GM12878 (cell line): ENCODE measurements at regions not wholly inside any gene's neighbourhood (a gene's known extent, or its start where the extent isn't known, plus 50 kb on each side); places are given as distances from the start of the nearest gene placed in this dataset.

Source experiments
- ATAC-seq: fragments of 200-7000 bp; cut with Tn5 transposase; 3 replicates; pipeline ENCODE4 v1.9.1; 2020; ENCODE audit warnings: mild to moderate bottlenecking, moderate library complexity
- BruUV-seq: library from RNA; stranded (reverse); fragments of 400-500 nt; replicated peaks from 2 replicates; lab custom pipeline; 2021; lab: Mats Ljungman, UMichigan
- CTCF ChIA-PET: fragments of 300-600 bp; sonication (Branson Sonifier 250); formaldehyde crosslinking; extraction: SDS; loops from one replicate; lab custom pipeline; 2021; ENCODE audit warnings: inconsistent platforms; lab: Yijun Ruan, JAX
- POLR2A ChIA-PET: fragments of 350-600 bp; formaldehyde crosslinking; extraction: SDS; loops from one replicate; lab custom pipeline; 2021; ENCODE audit warnings: inconsistent platforms; lab: Charles Lee
- RAD21 ChIA-PET: fragments of 300-600 bp; sonication (Branson Sonifier 250); formaldehyde crosslinking; loops from one replicate; lab custom pipeline; 2023; ENCODE audit warnings: antibody characterized with exemption; ENCODE audit not compliant: unreplicated experiment; lab: Charles Lee
- SMC1A ChIA-PET: fragments of 300-600 bp; sonication (Branson Sonifier 250); formaldehyde crosslinking; loops from one replicate; lab custom pipeline; 2023; ENCODE audit not compliant: unreplicated experiment, uncharacterized antibody; lab: Charles Lee
- DNase-seq: peaks from one replicate; pipeline ENCODE4 v3.0.0-alpha.2; 2011; ENCODE audit warnings: low read depth, low spot score
- FAIRE-seq: peaks from 3 replicates; lab custom pipeline; 2011; peaks lifted over from hg19 to GRCh38; lab: Jason Lieb, UNC
- H2AFZ ChIP-seq: 2 replicates; pipeline ENCODE4 v1.6.0; 2011; ENCODE audit warnings: low read depth, low read length, control low read depth; ENCODE audit not compliant: control insufficient read depth
- H3K27ac ChIP-seq: 2 replicates; pipeline ENCODE4 v1.5.1; 2011; ENCODE audit warnings: control low read depth; ENCODE audit not compliant: control insufficient read depth, insufficient read depth
- H3K27me3 ChIP-seq, 2 experiments: replicated peaks in 1 of 2; 2 replicates each; pipeline versions ENCODE4 v1.6.0 to v1.6.1; 2011; ENCODE audit warnings: low read length in 1 of 2; ENCODE audit not compliant: control insufficient read depth in 2 of 2, insufficient read depth in 2 of 2
- H3K36me3 ChIP-seq, 2 experiments: 2 replicates each; pipeline ENCODE4 v1.5.1; 2011; ENCODE audit warnings: low read length in 1 of 2; ENCODE audit not compliant: control insufficient read depth in 2 of 2, insufficient read depth in 2 of 2
- H3K4me1 ChIP-seq: 2 replicates; pipeline ENCODE4 v1.6.1; 2011; ENCODE audit warnings: mild to moderate bottlenecking, low read length, moderate library complexity, mixed read lengths; ENCODE audit not compliant: control insufficient read depth, insufficient read depth
- H3K4me2 ChIP-seq: 2 replicates; pipeline ENCODE4 v1.6.0; 2011; ENCODE audit warnings: control low read depth; ENCODE audit not compliant: control insufficient read depth, insufficient read depth
- H3K4me3 ChIP-seq: fragments of 200-600 bp; sonication (generic); 2 replicates; pipeline ENCODE4 v1.5.1; 2016
- H3K79me2 ChIP-seq: 2 replicates; pipeline ENCODE4 v1.6.0; 2011; ENCODE audit warnings: low read length; ENCODE audit not compliant: control insufficient read depth, insufficient read depth
- H3K9ac ChIP-seq: 2 replicates; pipeline ENCODE4 v1.8.0; 2011; ENCODE audit warnings: low read length, control low read depth, mixed read lengths; ENCODE audit not compliant: control insufficient read depth, insufficient read depth
- H3K9me3 ChIP-seq: replicated peaks from 3 replicates; pipeline ENCODE4 v1.5.1; 2011; ENCODE audit warnings: mild to moderate bottlenecking, low read length; ENCODE audit not compliant: control insufficient read depth, insufficient read depth
- H4K20me1 ChIP-seq: 2 replicates; pipeline ENCODE4 v1.6.0; 2011; ENCODE audit not compliant: control insufficient read depth, insufficient read depth
- CBX5 ChIP-seq: sonication (generic); IDR thresholded peaks from 2 replicates; pipeline ENCODE4 v1.6.1; 2016; ENCODE audit warnings: low read depth, moderate library complexity, mild to moderate bottlenecking, inconsistent platforms
- CREM ChIP-seq: IDR thresholded peaks from 2 replicates; pipeline ENCODE4 v1.6.1; 2014; ENCODE audit warnings: antibody characterized with exemption, low read depth
- IKZF1 ChIP-seq: fragments of 450-650 bp; conservative IDR thresholded peaks from 2 replicates; pipeline ENCODE4 v1.6.1; 2017; ENCODE audit warnings: antibody characterized with exemption, mild to moderate bottlenecking
- SIN3A ChIP-seq: IDR thresholded peaks from 2 replicates; pipeline ENCODE4 v1.6.1; 2012; ENCODE audit warnings: low read depth, low read length, improper control_type of control experiment
- SMARCA5 ChIP-seq: fragments of 450-650 bp; IDR thresholded peaks from 2 replicates; pipeline ENCODE4 v1.6.1; 2017; ENCODE audit warnings: mild to moderate bottlenecking
- SRF ChIP-seq, 2 experiments: IDR thresholded peaks; 2 replicates each; pipeline ENCODE4 v1.6.1; 2011; ENCODE audit warnings: low read depth in 2 of 2, low read length in 2 of 2, mild to moderate bottlenecking in 1 of 2, moderate library complexity in 1 of 2
- TCF3 ChIP-seq: IDR thresholded peaks from 2 replicates; pipeline ENCODE4 v1.6.1; 2012; ENCODE audit warnings: low read depth, mild to moderate bottlenecking, low read length, borderline replicate concordance; ENCODE audit not compliant: insufficient read depth
- YBX1 ChIP-seq: fragments of 450-650 bp; IDR thresholded peaks from 2 replicates; pipeline ENCODE4 v1.6.1; 2016; ENCODE audit warnings: antibody characterized with exemption
- ZBTB4 ChIP-seq: fragments of 450-650 bp; formaldehyde crosslinking; IDR thresholded peaks from 2 replicates; pipeline ENCODE4 v1.4.0; 2022; ENCODE audit warnings: mild to moderate bottlenecking, moderate library complexity
- ZZZ3 ChIP-seq: IDR thresholded peaks from 2 replicates; pipeline ENCODE4 v1.6.1; 2011; ENCODE audit warnings: low read depth; ENCODE audit not compliant: control insufficient read depth, insufficient read length
- WGBS: methylation state at CpG from one replicate; pipeline ENCODE4 v1.1.6; 2016; ENCODE audit warnings: low lambda C conversion rate; ENCODE audit not compliant: insufficient replicate concordance, insufficient coverage; ENCODE audit errors: missing lambda C conversion rate; 5-methylcytosine and 5-hydroxymethylcytosine counted together
- in situ Hi-C: fragments of 300-500 bp; cut with MboI; formaldehyde crosslinking; loops from 9 replicates; pipeline ENCODE4 v1.14.3; 2018; ENCODE audit warnings: mixed read lengths
- intact Hi-C: fragments of 100-400 bp; cut with micrococcal nuclease; formaldehyde crosslinking; loops from one replicate; pipeline ENCODE4 v1.14.2; 2022; ENCODE audit not compliant: unreplicated experiment
- TF ChIP-seq, protein P1 (sequence below): IDR thresholded peaks from 2 replicates; pipeline ENCODE4 v1.6.1; 2012; ENCODE audit warnings: low read depth, low read length, improper control_type of control experiment

GRCh38 chr3:117168896-117169295 is 459.3 kb downstream of the TUSC7 start:
- no peaks in the 10 kb centered on the region for H3K79me2 ChIP-seq
- no TSS peak for BruUV-seq
- CTCF ChIA-PET, result no interaction called here
- no peaks in the 10 kb centered on the region for H3K36me3 ChIP-seq
- intact Hi-C loops (no loop called here), in situ Hi-C loops (no loop called here)
- H3K4me2 ChIP-seq, result no peak overlapping the region
- DNase-seq (no peak), ATAC-seq (no peak), FAIRE-seq (no peak)
- no peaks in the 10 kb centered on the region for H3K27me3 ChIP-seq
- no peak overlapping the region for H3K27ac ChIP-seq
- H3K4me3 ChIP-seq, result no peak overlapping the region
- WGBS, result 9% methylated on average over 4 of the region's 4 CpGs
- H3K9ac ChIP-seq, result no peak overlapping the region
- H3K4me1 ChIP-seq, result no peaks in the 10 kb centered on the region
- H3K9me3 ChIP-seq, result no peaks in the 10 kb centered on the region
- SMC1A ChIA-PET, result interaction anchor here (1.3 kb wide), 1 partner anchor 10 kb away, joined by 4 read pairs; no protein-coding TSS in a partner anchor
- no peak overlapping the region for H2AFZ ChIP-seq
- POLR2A ChIA-PET, result no interaction called here
- H4K20me1 ChIP-seq, result no peaks in the 10 kb centered on the region
- TF ChIP-seq CREM (no peak), ZZZ3 (no peak)
- RAD21 ChIA-PET, result no interaction called here

- no peaks in the 10 kb centered on the region for H3K9me3 ChIP-seq
- in situ Hi-C loops (no loop called here), intact Hi-C loops (no loop called here)
- DNase-seq (no peak), ATAC-seq (no peak), FAIRE-seq (no peak)
- H4K20me1 ChIP-seq, result no peaks in the 10 kb centered on the region
- H3K79me2 ChIP-seq, result no peaks in the 10 kb centered on the region
- ChIA-PET SMC1A (no interaction called here), RAD21 (no interaction called here), CTCF (no interaction called here), POLR2A (no interaction called here)
- no peak overlapping the region for H3K4me3 ChIP-seq
- BruUV-seq, result no TSS peak
- no peak for TF ChIP-seq TCF3
- no peak for TF ChIP-seq IKZF1
- no peak for TF ChIP-seq SRF (IDR thresholded peaks at IDR 0.05; ENCODE audit: low read depth in 2 of 2, low read length in 2 of 2)
- no peak for TF ChIP-seq ZBTB4 (CRISPR knock-in tag)
- no peak for TF ChIP-seq SIN3A
- no peak for TF ChIP-seq SMARCA5
- TF ChIP-seq CBX5, result no peak
- TF ChIP-seq YBX1, result no peak
- TF ChIP-seq, protein P1, sequence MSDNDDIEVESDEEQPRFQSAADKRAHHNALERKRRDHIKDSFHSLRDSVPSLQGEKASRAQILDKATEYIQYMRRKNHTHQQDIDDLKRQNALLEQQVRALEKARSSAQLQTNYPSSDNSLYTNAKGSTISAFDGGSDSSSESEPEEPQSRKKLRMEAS, result no peak
- H3K4me2 ChIP-seq, result no peak overlapping the region
- H2AFZ ChIP-seq, result no peak overlapping the region
- no peak overlapping the region for H3K9ac ChIP-seq
- H3K4me1 ChIP-seq, result no peaks in the 10 kb centered on the region
- H3K27ac ChIP-seq, result no peak overlapping the region
- H3K36me3 ChIP-seq, result no peaks in the 10 kb centered on the region
- H3K27me3 ChIP-seq, result no peaks in the 10 kb centered on the region
Observed at GRCh38 chr3:117170094-117170493, 460.5 kb downstream of the TUSC7 start.
